PC-3 (cell line): ENCODE measurements at regions not wholly inside any gene's neighbourhood (a gene's known extent, or its start where the extent isn't known, plus 50 kb on each side); places are given as distances from the start of the nearest gene placed in this dataset.
"Not testable (repeated sequence)": the region's sequence is repeated elsewhere in the genome, so short reads cannot be mapped to it uniquely, and the experiment has no call there.

Experiments
- ATAC-seq: fragments of 200-7000 bp; cut with Tn5 transposase; 2 replicates; pipeline ENCODE4 v1.9.1; 2020; ENCODE audit warnings: mild to moderate bottlenecking, moderate library complexity
- BruUV-seq: library from RNA; stranded (reverse); fragments of 400-500 nt; replicated peaks from 2 replicates; lab custom pipeline; 2021; lab: Mats Ljungman, UMichigan
- CTCF ChIA-PET: fragments of 300-600 bp; sonication (Branson Sonifier 250); formaldehyde crosslinking; loops from one replicate; lab custom pipeline; 2022; ENCODE audit warnings: antibody characterized with exemption; lab: Charles Lee
- POLR2A ChIA-PET: fragments of 300-600 bp; sonication (Branson Sonifier 250); formaldehyde crosslinking; loops from one replicate; lab custom pipeline; 2022; ENCODE audit warnings: antibody characterized with exemption; ENCODE audit not compliant: unreplicated experiment; lab: Charles Lee
- DNase-seq: peaks from one replicate; pipeline ENCODE4 v3.0.0-alpha.2; 2015
- H2AFZ ChIP-seq: fragments of 300-600 bp; sonication (generic); 2 replicates; pipeline ENCODE4 v1.6.0; 2016; ENCODE audit warnings: antibody characterized with exemption, low read length
- H3F3A ChIP-seq: fragments of 300-600 bp; sonication (generic); one replicate; pipeline ENCODE4 v1.6.0; 2017; ENCODE audit warnings: antibody characterized with exemption, low read length, control low read depth, mild to moderate bottlenecking; ENCODE audit not compliant: unreplicated experiment
- H3K27ac ChIP-seq: fragments of 300-600 bp; sonication (generic); 2 replicates; pipeline ENCODE4 v1.5.1; 2016; ENCODE audit warnings: mild to moderate bottlenecking, low read length
- H3K27me3 ChIP-seq: fragments of 300-600 bp; sonication (generic); 2 replicates; pipeline ENCODE4 v1.6.1; 2016; ENCODE audit warnings: low read length, mixed read lengths
- H3K36me3 ChIP-seq: fragments of 300-600 bp; sonication (generic); 2 replicates; pipeline ENCODE4 v1.6.1; 2016; ENCODE audit warnings: low read depth, mixed run types, low read length, mixed read lengths
- H3K4me1 ChIP-seq: fragments of 300-600 bp; sonication (generic); 2 replicates; pipeline ENCODE4 v1.5.1; 2016; ENCODE audit warnings: low read length; ENCODE audit not compliant: insufficient read depth
- H3K4me2 ChIP-seq: fragments of 300-600 bp; sonication (generic); 2 replicates; pipeline ENCODE4 v1.6.0; 2016; ENCODE audit warnings: low read length
- H3K4me3 ChIP-seq: fragments of 300-600 bp; sonication (generic); 2 replicates; pipeline ENCODE4 v1.5.1; 2016; ENCODE audit warnings: mild to moderate bottlenecking, low read length, mixed read lengths
- H3K79me2 ChIP-seq: fragments of 300-600 bp; sonication (generic); 2 replicates; pipeline ENCODE4 v1.6.1; 2017; ENCODE audit warnings: low read length, mixed read lengths
- H3K9ac ChIP-seq: fragments of 300-600 bp; sonication (generic); 2 replicates; pipeline ENCODE4 v1.6.0; 2016; ENCODE audit warnings: mild to moderate bottlenecking, low read length
- H3K9me2 ChIP-seq: fragments of 300-600 bp; sonication (generic); replicated peaks from 2 replicates; pipeline ENCODE4 v1.6.1; 2016; ENCODE audit warnings: mixed run types, low read length, mixed read lengths
- H3K9me3 ChIP-seq: fragments of 300-600 bp; sonication (generic); 2 replicates; pipeline ENCODE4 v1.6.1; 2016; ENCODE audit warnings: low read length, mixed read lengths
- H4K20me1 ChIP-seq: fragments of 300-600 bp; sonication (generic); 2 replicates; pipeline ENCODE4 v1.6.1; 2016; ENCODE audit warnings: low read length, mixed read lengths
- EZH2 ChIP-seq: fragments of 300-600 bp; sonication (generic); IDR thresholded peaks from one replicate; pipeline ENCODE4 v1.6.1; 2017; ENCODE audit warnings: antibody characterized with exemption, mild to moderate bottlenecking, low read length; ENCODE audit not compliant: unreplicated experiment
- EZH2phosphoT487 ChIP-seq: fragments of 300-600 bp; sonication (generic); IDR thresholded peaks from 2 replicates; pipeline ENCODE4 v1.6.1; 2018; ENCODE audit warnings: mild to moderate bottlenecking, antibody characterized with exemption, low read length, borderline replicate concordance
- intact Hi-C: fragments of 100-400 bp; cut with micrococcal nuclease; formaldehyde crosslinking; loops from 2 replicates; pipeline ENCODE4 v1.9.0; 2023
- TF ChIP-seq, protein P1 (sequence below): fragments of 300-600 bp; sonication (generic); conservative IDR thresholded peaks from 2 replicates; pipeline ENCODE4 v1.5.1; 2017; ENCODE audit warnings: antibody characterized with exemption, low read depth, mild to moderate bottlenecking, low read length

DNA sequence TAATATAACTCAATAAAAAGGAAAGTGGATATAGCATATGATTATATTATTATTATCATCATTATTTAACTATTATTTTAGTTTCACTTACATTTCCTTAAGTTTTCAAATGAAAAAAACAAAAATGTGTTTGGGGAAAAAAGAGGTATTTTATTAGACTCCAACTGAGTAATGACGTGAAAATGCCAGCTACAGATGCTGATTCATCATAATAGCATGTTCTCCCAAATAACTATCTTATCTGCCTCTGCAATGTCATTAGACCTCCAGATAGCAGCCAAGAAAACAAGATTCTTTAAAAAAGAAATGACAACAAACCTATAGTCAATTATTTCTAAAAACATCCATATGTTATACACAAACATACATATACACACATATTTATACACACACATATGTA, 1071.9 kb upstream of the TMPRSS15 start:
- Histone ChIP-seq H3K4me3 (no peak overlapping the region), H3K9ac (no peak overlapping the region), H3K79me2 (no peaks in the 10 kb centered on the region), H3K4me1 (no peaks in the 10 kb centered on the region), H3K27me3 (no peaks in the 10 kb centered on the region), H3K4me2 (no peak overlapping the region), H4K20me1 (no peaks in the 10 kb centered on the region), H3K9me2 (no peaks in the 10 kb centered on the region), H3K27ac (no peak overlapping the region), H3F3A (no peaks in the 10 kb centered on the region), H3K36me3 (no peaks in the 10 kb centered on the region), H2AFZ (no peak overlapping the region), H3K9me3 (peaks cover 27% of the 10 kb centered on the region)
- ChIA-PET POLR2A (no interaction called here), CTCF (no interaction called here)
- no peak for ATAC-seq
- no TSS peak for BruUV-seq
- DNase-seq, result no peak
- no peak for TF ChIP-seq EZH2phosphoT487
- TF ChIP-seq EZH2, result no peak
- TF ChIP-seq, protein P1, sequence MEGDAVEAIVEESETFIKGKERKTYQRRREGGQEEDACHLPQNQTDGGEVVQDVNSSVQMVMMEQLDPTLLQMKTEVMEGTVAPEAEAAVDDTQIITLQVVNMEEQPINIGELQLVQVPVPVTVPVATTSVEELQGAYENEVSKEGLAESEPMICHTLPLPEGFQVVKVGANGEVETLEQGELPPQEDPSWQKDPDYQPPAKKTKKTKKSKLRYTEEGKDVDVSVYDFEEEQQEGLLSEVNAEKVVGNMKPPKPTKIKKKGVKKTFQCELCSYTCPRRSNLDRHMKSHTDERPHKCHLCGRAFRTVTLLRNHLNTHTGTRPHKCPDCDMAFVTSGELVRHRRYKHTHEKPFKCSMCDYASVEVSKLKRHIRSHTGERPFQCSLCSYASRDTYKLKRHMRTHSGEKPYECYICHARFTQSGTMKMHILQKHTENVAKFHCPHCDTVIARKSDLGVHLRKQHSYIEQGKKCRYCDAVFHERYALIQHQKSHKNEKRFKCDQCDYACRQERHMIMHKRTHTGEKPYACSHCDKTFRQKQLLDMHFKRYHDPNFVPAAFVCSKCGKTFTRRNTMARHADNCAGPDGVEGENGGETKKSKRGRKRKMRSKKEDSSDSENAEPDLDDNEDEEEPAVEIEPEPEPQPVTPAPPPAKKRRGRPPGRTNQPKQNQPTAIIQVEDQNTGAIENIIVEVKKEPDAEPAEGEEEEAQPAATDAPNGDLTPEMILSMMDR, result no peak
- intact Hi-C loops, result no loop called here

DNA sequence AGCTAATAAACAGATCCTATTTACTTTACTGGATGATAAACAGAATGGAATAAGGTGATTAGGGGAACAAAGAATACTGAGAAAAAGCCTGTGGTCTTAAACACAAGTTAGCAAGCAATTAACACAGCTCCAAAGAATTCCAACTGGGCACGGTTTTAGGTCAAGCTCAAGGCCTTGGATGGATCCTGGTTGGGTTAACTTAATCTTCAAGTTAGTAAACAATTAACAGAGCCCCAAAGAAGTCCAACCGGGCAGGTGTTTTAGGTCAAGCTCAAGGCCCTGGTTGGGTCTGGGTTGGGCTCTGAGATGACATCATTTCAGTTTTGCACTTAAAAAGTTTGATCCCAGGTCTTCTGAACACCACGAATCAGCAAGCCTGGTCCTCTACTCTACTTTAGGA, 1086.3 kb upstream of the TMPRSS15 start:
- H3K4me3 ChIP-seq, result no peak overlapping the region
- no peak overlapping the region for H3K9ac ChIP-seq
- TF ChIP-seq EZH2, result no peak
- intact Hi-C loops, result no loop called here
- no peaks in the 10 kb centered on the region for H4K20me1 ChIP-seq
- H3K79me2 ChIP-seq, result no peaks in the 10 kb centered on the region
- no peak overlapping the region for H3K27ac ChIP-seq
- no peak overlapping the region for H3K4me2 ChIP-seq
- H2AFZ ChIP-seq, result no peak overlapping the region
- H3F3A ChIP-seq, result no peaks in the 10 kb centered on the region
- no peaks in the 10 kb centered on the region for H3K27me3 ChIP-seq
- ATAC-seq, result no peak
- DNase-seq, result no peak
- 0 out of 2 replicates have a peak, but pooled peaks cover 3% of the 10 kb centered on the region for H3K9me3 ChIP-seq
- no peaks in the 10 kb centered on the region for H3K4me1 ChIP-seq
- no peaks in the 10 kb centered on the region for H3K9me2 ChIP-seq
- H3K36me3 ChIP-seq, result no peaks in the 10 kb centered on the region
- ChIA-PET POLR2A (no interaction called here), CTCF (no interaction called here)
- no TSS peak for BruUV-seq

- H3K79me2 ChIP-seq, result no peaks in the 10 kb centered on the region
- H2AFZ ChIP-seq, result no peak overlapping the region
- BruUV-seq, result no TSS peak
- DNase-seq (no peak), ATAC-seq (no peak)
- H3K4me3 ChIP-seq, result no peak overlapping the region
- H3F3A ChIP-seq, result no peaks in the 10 kb centered on the region
- intact Hi-C loops, result no loop called here
- no peaks in the 10 kb centered on the region for H4K20me1 ChIP-seq
- no peak overlapping the region for H3K4me2 ChIP-seq
- no peaks in the 10 kb centered on the region for H3K27me3 ChIP-seq
- POLR2A ChIA-PET, result no interaction called here
- no peak for TF ChIP-seq EZH2
- no peak for TF ChIP-seq EZH2phosphoT487
- TF ChIP-seq, protein P1, result no peak
- no peaks in the 10 kb centered on the region for H3K36me3 ChIP-seq
- H3K9me3 ChIP-seq, result peaks cover 7% of the 10 kb centered on the region; the same call in 1 of the 2 replicates
- no peak overlapping the region for H3K9ac ChIP-seq
- H3K4me1 ChIP-seq, result no peaks in the 10 kb centered on the region
- no peaks in the 10 kb centered on the region for H3K9me2 ChIP-seq
- no peak overlapping the region for H3K27ac ChIP-seq
- CTCF ChIA-PET, result no interaction called here
Observed at GRCh38 chr21:19490481-19490880, 1086.9 kb upstream of the TMPRSS15 start.

GRCh38 chr21:19493437-19494241, 1090.1 kb upstream of the TMPRSS15 start:
- H2AFZ ChIP-seq, H3K79me2 ChIP-seq, H3K9me3 ChIP-seq, H3K36me3 ChIP-seq, POLR2A ChIA-PET, intact Hi-C loops, H3K9ac ChIP-seq, H3F3A ChIP-seq, H3K4me1 ChIP-seq, BruUV-seq, ATAC-seq, CTCF ChIA-PET, H3K4me2 ChIP-seq, H3K9me2 ChIP-seq, H3K4me3 ChIP-seq, H4K20me1 ChIP-seq, H3K27me3 ChIP-seq, H3K27ac ChIP-seq, DNase-seq: not testable (repeated sequence)
